CD4-positive, alpha-beta T cell treated with Interleukin-6 at 100 ng/mL for 8 hours (primary cell): ENCODE measurements at regions not wholly inside any gene's neighbourhood (a gene's known extent, or its start where the extent isn't known, plus 50 kb on each side); places are given as distances from the start of the nearest gene placed in this dataset.
"Not testable (repeated sequence)": the region's sequence is repeated elsewhere in the genome, so short reads cannot be mapped to it uniquely, and the experiment has no call there.

Experiments
- DNase-seq: peaks from one replicate; pipeline ENCODE4 v3.0.0-alpha.2; 2020; ENCODE audit warnings: mixed read lengths, low spot score

GRCh38 chr2:89000235-89000634 is 308.8 kb downstream of the RPIA start:
- no peak for DNase-seq

- DNase-seq: not testable (repeated sequence)
These were observed 312.8 kb downstream of the RPIA start for GRCh38 chr2:89004238-89004637.

- DNase-seq: not testable (repeated sequence)
These were observed 329.1 kb downstream of the RPIA start for GRCh38 chr2:89020566-89020965.

GRCh38 chr2:89026296-89026695 is 334.8 kb downstream of the RPIA start:
- DNase-seq: not testable (repeated sequence)

GRCh38 chr2:89027115-89027514 is 335.6 kb downstream of the RPIA start:
- not testable (repeated sequence) for DNase-seq

- not testable (repeated sequence) for DNase-seq
These were observed 336.1 kb downstream of the RPIA start for GRCh38 chr2:89027536-89027935.

GRCh38 chr2:89029257-89029656 is 337.8 kb downstream of the RPIA start:
- DNase-seq: not testable (repeated sequence)

- DNase-seq: peak; percentile 1
These were observed 356.9 kb downstream of the RPIA start for GRCh38 chr2:89048138-89049066.

- not testable (repeated sequence) for DNase-seq
These were observed 367.1 kb downstream of the RPIA start for GRCh38 chr2:89058616-89059015.

GRCh38 chr2:89061174-89061573 is 369.7 kb downstream of the RPIA start:
- not testable (repeated sequence) for DNase-seq

- not testable (repeated sequence) for DNase-seq
These were observed 385.3 kb downstream of the RPIA start for GRCh38 chr2:89076771-89077170.

- DNase-seq: not testable (repeated sequence)
These were observed 401.4 kb downstream of the RPIA start for GRCh38 chr2:89092911-89093310.

GRCh38 chr2:89095060-89095459 is 403.6 kb downstream of the RPIA start:
- DNase-seq: not testable (repeated sequence)

GRCh38 chr2:89102587-89102986 is 411.1 kb downstream of the RPIA start:
- not testable (repeated sequence) for DNase-seq

GRCh38 chr2:89106369-89107019 is 415.0 kb downstream of the RPIA start:
- DNase-seq: not testable (repeated sequence)

- DNase-seq: not testable (repeated sequence)
These were observed 421.0 kb downstream of the RPIA start for GRCh38 chr2:89112434-89112833.

GRCh38 chr2:89113286-89113685 is 421.8 kb downstream of the RPIA start:
- DNase-seq: not testable (repeated sequence)

- DNase-seq: not testable (repeated sequence)
These were observed 438.0 kb downstream of the RPIA start for GRCh38 chr2:89129440-89129839.

GRCh38 chr2:89130665-89131308 is 439.3 kb downstream of the RPIA start:
- DNase-seq: not testable (repeated sequence)

- DNase-seq: not testable (repeated sequence)
These were observed 451.5 kb downstream of the RPIA start for GRCh38 chr2:89142959-89143358.

- not testable (repeated sequence) for DNase-seq
These were observed 453.9 kb downstream of the RPIA start for GRCh38 chr2:89145342-89145741.

- not testable (repeated sequence) for DNase-seq
These were observed 456.8 kb downstream of the RPIA start for GRCh38 chr2:89148256-89148655.
